ENCODE measurements at regions not wholly inside any gene's neighbourhood (a gene's known extent, or its start where the extent isn't known, plus 50 kb on each side); places are given as distances from the start of the nearest gene placed in this dataset.

DNA sequence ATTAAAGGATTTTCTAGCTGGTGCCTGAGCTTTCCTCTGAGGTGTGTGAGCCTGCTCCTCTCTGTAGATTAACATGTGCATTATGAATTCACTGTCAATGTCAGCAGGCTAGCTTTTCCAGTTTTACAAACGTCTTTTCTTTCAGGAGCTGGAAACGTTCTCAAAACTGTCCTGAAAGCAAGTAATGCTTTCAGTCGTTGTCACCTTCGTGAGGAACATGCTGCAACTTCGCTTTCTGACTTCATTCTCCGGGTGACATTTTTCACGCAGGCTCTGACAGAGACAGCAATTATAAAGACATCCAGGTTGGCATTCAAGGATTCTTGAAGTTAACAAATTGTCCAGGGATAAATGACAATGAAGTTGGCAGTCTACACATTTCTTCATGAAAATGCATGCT is 671.5 kb downstream of the DHX35 start:
- Histone ChIP-seq H3K27ac (ENCODE audit: low read depth, low read length, poor library complexity, severe bottlenecking) (no peak overlapping the region), H4K20me1 (ENCODE audit: insufficient read depth, low read length) (no peaks in the 10 kb centered on the region), H3K36me3 (ENCODE audit: insufficient read depth, low read length) (no peaks in the 10 kb centered on the region), H3F3A (ENCODE audit: insufficient read depth, low read length) (no peaks in the 10 kb centered on the region), H3K4me1 (ENCODE audit: insufficient read depth, low read length, severe bottlenecking) (no peaks in the 10 kb centered on the region), H3K4me3 (ENCODE audit: low read depth, low read length, poor library complexity, severe bottlenecking) (no peak overlapping the region), H3K9ac (ENCODE audit: low read length) (no peak overlapping the region), H2AFZ (ENCODE audit: low read length) (no peak overlapping the region), H3K27me3 (ENCODE audit: insufficient read depth, low read length) (no peaks in the 10 kb centered on the region), H3K4me2 (ENCODE audit: low read length) (no peak overlapping the region), H3K9me2 (ENCODE audit: low read depth, low read length) (no peaks in the 10 kb centered on the region), H3K79me2 (ENCODE audit: insufficient read depth, low read length) (no peaks in the 10 kb centered on the region), H3K9me3 (ENCODE audit: low read length) (no peaks in the 10 kb centered on the region)
- TF ChIP-seq EZH2 (IDR thresholded peaks at IDR 0.05; ENCODE audit: borderline replicate concordance, low read length): no peak
- TF ChIP-seq, protein P1, sequence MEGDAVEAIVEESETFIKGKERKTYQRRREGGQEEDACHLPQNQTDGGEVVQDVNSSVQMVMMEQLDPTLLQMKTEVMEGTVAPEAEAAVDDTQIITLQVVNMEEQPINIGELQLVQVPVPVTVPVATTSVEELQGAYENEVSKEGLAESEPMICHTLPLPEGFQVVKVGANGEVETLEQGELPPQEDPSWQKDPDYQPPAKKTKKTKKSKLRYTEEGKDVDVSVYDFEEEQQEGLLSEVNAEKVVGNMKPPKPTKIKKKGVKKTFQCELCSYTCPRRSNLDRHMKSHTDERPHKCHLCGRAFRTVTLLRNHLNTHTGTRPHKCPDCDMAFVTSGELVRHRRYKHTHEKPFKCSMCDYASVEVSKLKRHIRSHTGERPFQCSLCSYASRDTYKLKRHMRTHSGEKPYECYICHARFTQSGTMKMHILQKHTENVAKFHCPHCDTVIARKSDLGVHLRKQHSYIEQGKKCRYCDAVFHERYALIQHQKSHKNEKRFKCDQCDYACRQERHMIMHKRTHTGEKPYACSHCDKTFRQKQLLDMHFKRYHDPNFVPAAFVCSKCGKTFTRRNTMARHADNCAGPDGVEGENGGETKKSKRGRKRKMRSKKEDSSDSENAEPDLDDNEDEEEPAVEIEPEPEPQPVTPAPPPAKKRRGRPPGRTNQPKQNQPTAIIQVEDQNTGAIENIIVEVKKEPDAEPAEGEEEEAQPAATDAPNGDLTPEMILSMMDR (IDR thresholded peaks at IDR 0.05; ENCODE audit: low read length): no peak

- Histone ChIP-seq H3K9me3 (ENCODE audit: low read length) (no peaks in the 10 kb centered on the region), H3K9ac (ENCODE audit: low read length) (no peak overlapping the region), H3K36me3 (ENCODE audit: insufficient read depth, low read length) (no peaks in the 10 kb centered on the region), H3K27ac (ENCODE audit: low read depth, low read length, poor library complexity, severe bottlenecking) (no peak overlapping the region), H3K79me2 (ENCODE audit: insufficient read depth, low read length) (no peaks in the 10 kb centered on the region), H3F3A (ENCODE audit: insufficient read depth, low read length) (no peaks in the 10 kb centered on the region), H3K4me3 (ENCODE audit: low read depth, low read length, poor library complexity, severe bottlenecking) (no peak overlapping the region), H2AFZ (ENCODE audit: low read length) (no peak overlapping the region), H3K4me2 (ENCODE audit: low read length) (no peak overlapping the region), H3K4me1 (ENCODE audit: insufficient read depth, low read length, severe bottlenecking) (no peaks in the 10 kb centered on the region), H3K27me3 (ENCODE audit: insufficient read depth, low read length) (no peaks in the 10 kb centered on the region), H4K20me1 (ENCODE audit: insufficient read depth, low read length) (no peaks in the 10 kb centered on the region), H3K9me2 (ENCODE audit: low read depth, low read length) (no peaks in the 10 kb centered on the region)
- TF ChIP-seq EZH2 (IDR thresholded peaks at IDR 0.05; ENCODE audit: borderline replicate concordance, low read length): no peak
- TF ChIP-seq, protein P1 (IDR thresholded peaks at IDR 0.05; ENCODE audit: low read length): no peak
Observed at GRCh38 chr20:39632757-39633156, 670.6 kb downstream of the DHX35 start.

DNA sequence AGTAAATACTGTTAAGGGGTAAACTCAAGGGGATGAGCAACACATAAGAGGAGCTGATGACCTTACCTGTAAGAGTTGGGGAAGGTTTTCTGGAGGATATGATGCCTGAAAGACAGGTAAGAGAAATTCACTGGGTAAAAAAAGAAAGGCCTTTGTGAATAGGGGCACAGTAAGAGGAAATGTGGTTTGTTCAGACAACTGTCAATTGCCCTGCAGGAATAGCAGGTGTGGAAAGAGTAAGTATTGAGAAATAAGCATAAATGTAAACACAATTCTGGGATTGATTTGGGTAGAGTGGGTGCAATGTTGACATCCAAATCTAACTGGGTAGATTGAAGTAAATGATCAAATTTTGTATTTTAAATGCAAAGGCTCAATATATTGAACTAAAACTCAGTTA is 670.0 kb downstream of the DHX35 start:
- Histone ChIP-seq H3K4me2 (ENCODE audit: low read length) (no peak overlapping the region), H3F3A (ENCODE audit: insufficient read depth, low read length) (no peaks in the 10 kb centered on the region), H3K9me2 (ENCODE audit: low read depth, low read length) (no peaks in the 10 kb centered on the region), H3K79me2 (ENCODE audit: insufficient read depth, low read length) (no peaks in the 10 kb centered on the region), H3K27me3 (ENCODE audit: insufficient read depth, low read length) (no peaks in the 10 kb centered on the region), H2AFZ (ENCODE audit: low read length) (no peak overlapping the region), H3K4me3 (ENCODE audit: low read depth, low read length, poor library complexity, severe bottlenecking) (no peak overlapping the region), H3K4me1 (ENCODE audit: insufficient read depth, low read length, severe bottlenecking) (no peaks in the 10 kb centered on the region), H3K27ac (ENCODE audit: low read depth, low read length, poor library complexity, severe bottlenecking) (no peak overlapping the region), H4K20me1 (ENCODE audit: insufficient read depth, low read length) (no peaks in the 10 kb centered on the region), H3K36me3 (ENCODE audit: insufficient read depth, low read length) (no peaks in the 10 kb centered on the region), H3K9ac (ENCODE audit: low read length) (no peak overlapping the region), H3K9me3 (ENCODE audit: low read length) (no peaks in the 10 kb centered on the region)
- TF ChIP-seq, protein P1 (IDR thresholded peaks at IDR 0.05; ENCODE audit: low read length): no peak
- TF ChIP-seq EZH2 (IDR thresholded peaks at IDR 0.05; ENCODE audit: borderline replicate concordance, low read length): no peak
